ENCODE measurements at regions not wholly inside any gene's neighbourhood (a gene's known extent, or its start where the extent isn't known, plus 50 kb on each side); places are given as distances from the start of the nearest gene placed in this dataset.
"Not testable (repeated sequence)": the region's sequence is repeated elsewhere in the genome, so short reads cannot be mapped to it uniquely, and the experiment has no call there.

DNA sequence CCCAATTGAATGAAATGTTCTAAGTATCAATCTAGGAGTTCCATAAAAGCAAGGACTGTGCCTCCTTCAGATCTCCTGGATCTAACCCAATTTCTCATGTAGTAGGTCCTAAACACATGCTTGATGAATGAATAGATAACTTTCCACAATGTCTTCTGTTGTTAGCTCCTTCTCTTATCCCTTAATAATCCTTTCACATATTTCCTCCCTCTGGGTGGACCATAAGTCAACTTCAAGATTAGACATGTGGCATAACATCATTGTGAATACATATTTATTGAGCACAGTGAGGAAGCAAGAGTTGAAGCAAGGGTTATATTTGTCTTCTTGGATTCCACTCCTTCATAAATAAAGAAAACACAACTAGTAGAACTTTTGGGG lies 108.6 kb upstream of the EGFLAM start:
- H3K36me3 ChIP-seq (ENCODE audit: control insufficient read depth, insufficient read depth, low read length) = no peaks in the 10 kb centered on the region
- H3K4me1 ChIP-seq (ENCODE audit: control insufficient read depth, insufficient read depth, low read length) = no peaks in the 10 kb centered on the region
- no peaks in the 10 kb centered on the region for H3K9me3 ChIP-seq (ENCODE audit: control insufficient read depth, insufficient read depth, low read length)
- H3K27me3 ChIP-seq (ENCODE audit: control insufficient read depth, insufficient read depth, low read length) = no peaks in the 10 kb centered on the region
- no peak overlapping the region for H3K4me3 ChIP-seq (ENCODE audit: low read depth, low read length)
- H3K27ac ChIP-seq (ENCODE audit: low read depth, low read length) = no peak overlapping the region
- H3K9ac ChIP-seq (ENCODE audit: low read depth, low read length) = no peak overlapping the region

DNA sequence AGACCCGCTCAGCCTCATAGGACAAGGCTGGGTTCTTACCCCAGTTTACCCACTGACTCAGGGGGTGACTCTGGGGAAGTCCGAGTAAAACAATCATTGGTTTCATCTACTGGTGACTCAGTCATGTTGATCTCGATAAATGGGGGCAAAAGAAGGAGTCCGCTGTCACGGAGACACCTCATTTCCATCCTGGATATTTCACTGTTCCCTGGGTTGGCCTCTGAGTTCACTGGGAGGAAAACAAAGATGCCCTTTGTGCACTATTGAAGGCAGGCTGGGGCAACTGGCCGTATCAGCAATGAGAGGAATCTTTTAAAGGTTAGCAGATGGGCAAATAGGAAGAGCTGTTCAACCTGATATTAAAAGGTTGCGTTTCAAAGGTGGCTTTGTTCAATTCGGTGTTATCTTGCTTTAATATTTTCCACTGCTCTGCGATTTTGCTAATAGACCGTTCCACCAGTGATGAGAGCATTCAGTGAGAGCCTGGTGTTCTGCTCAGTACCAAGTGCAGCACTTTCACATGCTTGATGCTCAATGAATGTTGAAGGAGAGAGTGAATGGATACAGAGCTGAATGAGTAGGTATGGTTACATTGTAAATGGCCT lies 110.2 kb upstream of the EGFLAM start:
- Histone ChIP-seq H3K27ac (ENCODE audit: low read depth, low read length) (no peak overlapping the region), H3K4me3 (ENCODE audit: low read depth, low read length) (no peak overlapping the region), H3K9ac (ENCODE audit: low read depth, low read length) (no peak overlapping the region), H3K4me1 (ENCODE audit: control insufficient read depth, insufficient read depth, low read length) (no peaks in the 10 kb centered on the region), H3K27me3 (ENCODE audit: control insufficient read depth, insufficient read depth, low read length) (no peaks in the 10 kb centered on the region), H3K9me3 (ENCODE audit: control insufficient read depth, insufficient read depth, low read length) (no peaks in the 10 kb centered on the region), H3K36me3 (ENCODE audit: control insufficient read depth, insufficient read depth, low read length) (no peaks in the 10 kb centered on the region)

GRCh38 chr5:38143384-38143783 lies 115.0 kb upstream of the EGFLAM start:
- Histone ChIP-seq H3K27ac (ENCODE audit: low read depth, low read length) (no peak overlapping the region), H3K9ac (ENCODE audit: low read depth, low read length) (no peak overlapping the region), H3K36me3 (ENCODE audit: control insufficient read depth, insufficient read depth, low read length) (no peaks in the 10 kb centered on the region), H3K27me3 (ENCODE audit: control insufficient read depth, insufficient read depth, low read length) (no peaks in the 10 kb centered on the region), H3K4me3 (ENCODE audit: low read depth, low read length) (no peak overlapping the region), H3K9me3 (ENCODE audit: control insufficient read depth, insufficient read depth, low read length) (no peaks in the 10 kb centered on the region), H3K4me1 (ENCODE audit: control insufficient read depth, insufficient read depth, low read length) (no peaks in the 10 kb centered on the region)

DNA sequence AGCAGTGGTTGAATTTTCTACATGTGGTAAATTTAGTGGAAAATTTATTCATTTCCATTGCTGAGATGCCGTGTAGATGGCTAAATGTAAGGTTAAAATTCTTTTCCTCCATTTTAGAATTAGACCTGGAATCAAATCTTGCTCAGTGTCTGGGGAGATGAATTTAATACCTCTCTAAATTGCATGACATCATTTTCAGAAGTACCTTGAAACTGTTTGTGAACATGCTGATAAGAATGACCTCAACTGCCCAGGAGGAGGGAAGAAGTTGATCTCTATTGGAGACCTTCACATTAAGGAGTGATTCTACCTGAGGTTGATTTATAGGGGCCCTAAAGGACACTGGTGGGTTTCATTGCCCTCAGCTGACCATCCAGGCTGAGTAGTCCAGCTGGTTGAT lies 116.7 kb upstream of the EGFLAM start:
- Histone ChIP-seq H3K27me3 (ENCODE audit: control insufficient read depth, insufficient read depth, low read length) (no peaks in the 10 kb centered on the region), H3K9ac (ENCODE audit: low read depth, low read length) (no peak overlapping the region), H3K9me3 (ENCODE audit: control insufficient read depth, insufficient read depth, low read length) (no peaks in the 10 kb centered on the region), H3K36me3 (ENCODE audit: control insufficient read depth, insufficient read depth, low read length) (no peaks in the 10 kb centered on the region), H3K4me3 (ENCODE audit: low read depth, low read length) (no peak overlapping the region), H3K4me1 (ENCODE audit: control insufficient read depth, insufficient read depth, low read length) (no peaks in the 10 kb centered on the region), H3K27ac (ENCODE audit: low read depth, low read length) (no peak overlapping the region)

DNA sequence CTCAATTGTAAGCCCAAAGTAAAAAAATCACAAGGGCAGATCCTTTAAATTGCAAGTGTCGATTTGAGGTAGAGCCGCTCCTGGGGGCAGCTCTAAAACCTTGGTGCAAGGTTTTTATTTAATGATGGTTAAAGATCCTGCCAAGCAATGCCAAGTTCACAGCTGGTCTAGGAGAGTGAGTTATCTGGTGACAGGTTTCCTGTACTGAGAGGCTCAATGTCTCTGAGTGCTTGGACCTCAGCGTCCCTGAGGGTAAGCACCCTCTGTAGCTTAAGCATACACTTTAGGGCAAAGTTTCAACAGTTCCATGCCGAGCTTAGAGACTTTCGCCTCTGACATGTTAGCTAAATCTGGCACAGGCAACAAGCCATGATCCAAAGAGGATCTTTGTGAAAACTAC lies 119.8 kb upstream of the EGFLAM start:
- peaks cover 4% of the 10 kb centered on the region for H3K4me1 ChIP-seq (ENCODE audit: control insufficient read depth, insufficient read depth, low read length)
- no peaks in the 10 kb centered on the region for H3K9me3 ChIP-seq (ENCODE audit: control insufficient read depth, insufficient read depth, low read length)
- no peak overlapping the region for H3K9ac ChIP-seq (ENCODE audit: low read depth, low read length)
- H3K27ac ChIP-seq (ENCODE audit: low read depth, low read length) = no peak overlapping the region
- H3K4me3 ChIP-seq (ENCODE audit: low read depth, low read length) = no peak overlapping the region
- H3K27me3 ChIP-seq (ENCODE audit: control insufficient read depth, insufficient read depth, low read length) = no peaks in the 10 kb centered on the region
- no peaks in the 10 kb centered on the region for H3K36me3 ChIP-seq (ENCODE audit: control insufficient read depth, insufficient read depth, low read length)

- H3K27ac ChIP-seq (ENCODE audit: low read depth, low read length) = no peak overlapping the region
- H3K27me3 ChIP-seq (ENCODE audit: control insufficient read depth, insufficient read depth, low read length) = no peaks in the 10 kb centered on the region
- no peak overlapping the region for H3K9ac ChIP-seq (ENCODE audit: low read depth, low read length)
- H3K4me3 ChIP-seq (ENCODE audit: low read depth, low read length) = no peak overlapping the region
- H3K36me3 ChIP-seq (ENCODE audit: control insufficient read depth, insufficient read depth, low read length) = no peaks in the 10 kb centered on the region
- peaks cover 4% of the 10 kb centered on the region for H3K4me1 ChIP-seq (ENCODE audit: control insufficient read depth, insufficient read depth, low read length)
- H3K9me3 ChIP-seq (ENCODE audit: control insufficient read depth, insufficient read depth, low read length) = no peaks in the 10 kb centered on the region
Observed at GRCh38 chr5:38135486-38136039, 122.8 kb upstream of the EGFLAM start.

DNA sequence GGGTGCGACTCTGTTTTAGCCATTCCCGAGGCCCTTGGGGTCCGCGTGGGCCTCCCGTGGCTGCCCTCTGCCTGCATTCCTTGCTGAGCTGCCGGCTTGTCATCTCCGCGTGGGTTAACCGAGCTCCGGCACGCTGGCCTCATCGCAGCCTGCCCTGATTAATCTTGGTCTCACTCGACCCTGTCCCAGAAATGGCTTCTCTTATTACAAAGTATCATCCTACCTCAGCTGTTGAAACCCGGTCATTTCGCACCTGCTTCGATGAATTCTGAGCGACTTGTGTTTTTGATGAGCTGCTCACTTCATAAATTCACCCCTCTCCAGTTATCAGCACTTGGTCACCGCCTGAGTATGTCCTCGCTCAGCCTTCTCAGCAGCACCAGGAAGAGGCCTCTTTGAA lies 123.5 kb upstream of the EGFLAM start:
- Histone ChIP-seq H3K4me3 (ENCODE audit: low read depth, low read length) (no peak overlapping the region), H3K4me1 (ENCODE audit: control insufficient read depth, insufficient read depth, low read length) (peaks cover 11% of the 10 kb centered on the region), H3K36me3 (ENCODE audit: control insufficient read depth, insufficient read depth, low read length) (no peaks in the 10 kb centered on the region), H3K27ac (ENCODE audit: low read depth, low read length) (no peak overlapping the region), H3K9me3 (ENCODE audit: control insufficient read depth, insufficient read depth, low read length) (no peaks in the 10 kb centered on the region), H3K9ac (ENCODE audit: low read depth, low read length) (no peak overlapping the region), H3K27me3 (ENCODE audit: control insufficient read depth, insufficient read depth, low read length) (no peaks in the 10 kb centered on the region)

GRCh38 chr5:38134294-38134693 lies 124.1 kb upstream of the EGFLAM start:
- H3K4me3 ChIP-seq (ENCODE audit: low read depth, low read length); H3K27ac ChIP-seq (ENCODE audit: low read depth, low read length); H3K9me3 ChIP-seq (ENCODE audit: control insufficient read depth, insufficient read depth, low read length); H3K9ac ChIP-seq (ENCODE audit: low read depth, low read length); H3K36me3 ChIP-seq (ENCODE audit: control insufficient read depth, insufficient read depth, low read length); H3K27me3 ChIP-seq (ENCODE audit: control insufficient read depth, insufficient read depth, low read length): not testable (repeated sequence)
- H3K4me1 ChIP-seq (ENCODE audit: control insufficient read depth, insufficient read depth, low read length) = peaks cover 11% of the 10 kb centered on the region

- H3K27me3 ChIP-seq (ENCODE audit: control insufficient read depth, insufficient read depth, low read length) = no peaks in the 10 kb centered on the region
Observed at GRCh38 chr5:38131686-38132085, 126.7 kb upstream of the EGFLAM start.

DNA sequence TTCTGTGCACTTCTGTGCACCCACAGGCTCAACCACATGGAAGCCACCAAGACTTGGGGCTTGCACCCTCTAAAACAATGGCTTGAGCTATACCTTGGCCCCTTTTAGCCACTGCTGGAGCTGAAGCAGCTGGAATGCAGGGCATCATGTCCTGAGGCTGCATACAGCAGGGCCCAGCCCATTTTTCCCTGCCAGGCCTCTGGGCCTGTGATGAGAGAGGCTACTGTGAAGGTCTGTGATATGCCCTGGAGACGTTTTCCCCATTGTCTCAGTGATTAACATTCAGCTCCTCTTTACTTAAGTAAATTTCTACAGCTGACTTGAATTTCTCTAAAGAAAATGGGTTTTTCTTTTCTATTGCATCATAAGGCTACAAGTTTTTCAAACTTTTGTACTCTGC lies 134.0 kb upstream of the EGFLAM start:
- Histone ChIP-seq H3K4me1 (ENCODE audit: control insufficient read depth, insufficient read depth, low read length) (no peaks in the 10 kb centered on the region), H3K27me3 (ENCODE audit: control insufficient read depth, insufficient read depth, low read length) (no peaks in the 10 kb centered on the region), H3K9me3 (ENCODE audit: control insufficient read depth, insufficient read depth, low read length) (peaks cover 3% of the 10 kb centered on the region; the same call in 1 of the 2 replicates), H3K36me3 (ENCODE audit: control insufficient read depth, insufficient read depth, low read length) (no peaks in the 10 kb centered on the region), H3K4me3 (ENCODE audit: low read depth, low read length) (no peak overlapping the region), H3K9ac (ENCODE audit: low read depth, low read length) (no peak overlapping the region), H3K27ac (ENCODE audit: low read depth, low read length) (no peak overlapping the region)

More at GRCh38 chr5:38131686-38132085, 126.7 kb upstream of the EGFLAM start:
- H3K9me3 ChIP-seq (ENCODE audit: control insufficient read depth, insufficient read depth, low read length) = no peaks in the 10 kb centered on the region
- no peak overlapping the region for H3K27ac ChIP-seq (ENCODE audit: low read depth, low read length)
- no peak overlapping the region for H3K4me3 ChIP-seq (ENCODE audit: low read depth, low read length)
- H3K9ac ChIP-seq (ENCODE audit: low read depth, low read length) = no peak overlapping the region
- no peaks in the 10 kb centered on the region for H3K36me3 ChIP-seq (ENCODE audit: control insufficient read depth, insufficient read depth, low read length)
- peaks cover 11% of the 10 kb centered on the region for H3K4me1 ChIP-seq (ENCODE audit: control insufficient read depth, insufficient read depth, low read length)

GRCh38 chr5:38121420-38121819 lies 136.9 kb upstream of the EGFLAM start:
- Histone ChIP-seq H3K27ac (ENCODE audit: low read depth, low read length) (no peak overlapping the region), H3K4me3 (ENCODE audit: low read depth, low read length) (no peak overlapping the region), H3K9ac (ENCODE audit: low read depth, low read length) (no peak overlapping the region), H3K9me3 (ENCODE audit: control insufficient read depth, insufficient read depth, low read length) (peaks cover 3% of the 10 kb centered on the region; the same call in 1 of the 2 replicates), H3K4me1 (ENCODE audit: control insufficient read depth, insufficient read depth, low read length) (no peaks in the 10 kb centered on the region), H3K27me3 (ENCODE audit: control insufficient read depth, insufficient read depth, low read length) (no peaks in the 10 kb centered on the region), H3K36me3 (ENCODE audit: control insufficient read depth, insufficient read depth, low read length) (no peaks in the 10 kb centered on the region)

All from HUES48 (cell line).